Hematopoietic multipotent progenitor cell treated with erythropoietin and hydrocortisone succinate and interleukin-3 and kit ligand, for 6 days (in vitro differentiated cells): ENCODE measurements at regions not wholly inside any gene's neighbourhood (a gene's known extent, or its start where the extent isn't known, plus 50 kb on each side); places are given as distances from the start of the nearest gene placed in this dataset.

Experiments
- DNase-seq: peaks from one replicate; pipeline ENCODE4 v3.0.0-alpha.2; 2015

GRCh38 chr5:107291866-107292265 lies 378.9 kb downstream of the EFNA5 start:
- no peak for DNase-seq

GRCh38 chr5:107290780-107291398 lies 379.8 kb downstream of the EFNA5 start:
- no peak for DNase-seq

GRCh38 chr5:107289030-107289714 lies 381.6 kb downstream of the EFNA5 start:
- DNase-seq, result no peak

- DNase-seq, result no peak
Observed at GRCh38 chr5:107286447-107287098, 384.2 kb downstream of the EFNA5 start.

- DNase-seq, result no peak
Observed at GRCh38 chr5:107285772-107286171, 385.0 kb downstream of the EFNA5 start.

- DNase-seq, result no peak
Observed at GRCh38 chr5:107284822-107285525, 385.8 kb downstream of the EFNA5 start.

- no peak for DNase-seq
Observed at GRCh38 chr5:107282061-107282460, 388.7 kb downstream of the EFNA5 start.

- DNase-seq, result no peak
Observed at GRCh38 chr5:107278774-107279173, 392.0 kb downstream of the EFNA5 start.

GRCh38 chr5:107277485-107278125 lies 393.1 kb downstream of the EFNA5 start:
- DNase-seq, result no peak

- DNase-seq, result no peak
Observed at GRCh38 chr5:107275333-107275732, 395.4 kb downstream of the EFNA5 start.

GRCh38 chr5:107274571-107274970 lies 396.2 kb downstream of the EFNA5 start:
- no peak for DNase-seq

GRCh38 chr5:107272954-107273353 lies 397.8 kb downstream of the EFNA5 start:
- no peak for DNase-seq

- DNase-seq, result no peak
Observed at GRCh38 chr5:107272509-107272908, 398.2 kb downstream of the EFNA5 start.

- no peak for DNase-seq
Observed at GRCh38 chr5:107271682-107272350, 398.9 kb downstream of the EFNA5 start.

GRCh38 chr5:107270561-107270960 lies 400.2 kb downstream of the EFNA5 start:
- no peak for DNase-seq

- no peak for DNase-seq
Observed at GRCh38 chr5:107269678-107270077, 401.1 kb downstream of the EFNA5 start.

- DNase-seq, result no peak
Observed at GRCh38 chr5:107269256-107269655, 401.5 kb downstream of the EFNA5 start.

- DNase-seq, result no peak
Observed at GRCh38 chr5:107268241-107268640, 402.5 kb downstream of the EFNA5 start.

GRCh38 chr5:107266100-107266499 lies 404.6 kb downstream of the EFNA5 start:
- DNase-seq, result no peak

- DNase-seq, result no peak
Observed at GRCh38 chr5:107265193-107265592, 405.5 kb downstream of the EFNA5 start.

GRCh38 chr5:107263387-107264018 lies 407.2 kb downstream of the EFNA5 start:
- DNase-seq, result no peak

GRCh38 chr5:107257885-107258520 lies 412.7 kb downstream of the EFNA5 start:
- DNase-seq, result no peak
